PC-9 (cell line): ENCODE measurements at regions not wholly inside any gene's neighbourhood (a gene's known extent, or its start where the extent isn't known, plus 50 kb on each side); places are given as distances from the start of the nearest gene placed in this dataset.

Experiments used
- CTCF ChIP-seq: fragments of 200-600 bp; sonication (generic); conservative IDR thresholded peaks from 2 replicates; pipeline ENCODE4 v1.6.1; 2017; ENCODE audit warnings: mixed run types, antibody characterized with exemption, mild to moderate bottlenecking, moderate library complexity
- EZH2 ChIP-seq: fragments of 200-600 bp; sonication (generic); IDR thresholded peaks from 2 replicates; pipeline ENCODE4 v1.8.0; 2017; ENCODE audit warnings: antibody characterized with exemption, low read depth

GRCh38 chr9:120264528-120264927 lies 315.4 kb downstream of the CDK5RAP2 start:
- TF ChIP-seq EZH2 (no peak), CTCF (no peak)
